ENCODE measurements at regions not wholly inside any gene's neighbourhood (a gene's known extent, or its start where the extent isn't known, plus 50 kb on each side); places are given as distances from the start of the nearest gene placed in this dataset.
A peak's percentile ranks its signal among the peaks of the same experiment; 100 is the strongest.

- peak overlapping the region in 1 of 2 donors; percentile 13 for H3K27ac ChIP-seq
- no peak overlapping the region for H3K4me3 ChIP-seq
- in situ Hi-C loops (cut with MboI; ENCODE audit: low pct_unique_long_range_greater_than_20kb in 2 of 9, low sequenced_read_pairs in 9 of 9, unreplicated experiment in 9 of 9): no loop called here
- peaks cover 0 to 30% of the 10 kb centered on the region in 2 donors for H3K4me1 ChIP-seq (replicated peaks in 1 of 2)
- WGBS, 10 experiments: 0 to 82% (median 26%) methylated on average over 1 to 2 of the region's 2 CpGs; no CpG with 5 or more reads in 2 of the 10 experiments
- ATAC-seq (replicated peaks in 6 of 8): peak in 1 of 8 experiments; percentile 69
These were observed 111.4 kb upstream of the CHL1 start for GRCh38 chr3:85180-85579.

DNA sequence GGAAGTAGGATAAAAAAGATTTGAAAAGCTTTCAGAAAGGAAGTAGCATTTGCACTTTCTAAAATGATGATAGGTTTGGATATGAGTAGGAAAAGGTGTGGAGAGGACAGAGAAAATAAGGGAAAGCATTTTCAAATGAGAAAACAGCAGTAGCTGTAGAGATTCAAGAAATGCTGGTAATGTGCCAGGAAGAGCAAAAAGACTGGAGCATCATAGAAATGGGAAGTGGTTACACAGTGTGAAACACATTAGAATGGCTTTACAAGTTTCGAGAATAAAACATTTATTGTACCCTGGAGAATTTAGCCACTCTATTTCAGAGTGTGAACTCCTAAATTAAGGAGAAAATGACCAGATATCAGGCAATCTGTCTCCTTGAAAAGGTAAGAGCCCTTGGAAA, 108.3 kb upstream of the CHL1 start:
- Histone ChIP-seq H3K27ac (no peak overlapping the region), H3K4me3 (no peak overlapping the region), H3K4me1 (replicated peaks in 1 of 2) (peaks cover 0 to 35% of the 10 kb centered on the region in 2 donors)
- WGBS, 10 experiments: 0 to 78% (median 14%) methylated on average over 1 of the region's 1 CpG; no CpG with 5 or more reads in 1 of the 10 experiments
- no peak for ATAC-seq (replicated peaks in 6 of 8)
- in situ Hi-C loops (cut with MboI; ENCODE audit: low pct_unique_long_range_greater_than_20kb in 2 of 9, low sequenced_read_pairs in 9 of 9, unreplicated experiment in 9 of 9): no loop called here

- in situ Hi-C loops (cut with MboI; ENCODE audit: low pct_unique_long_range_greater_than_20kb in 2 of 9, low sequenced_read_pairs in 9 of 9, unreplicated experiment in 9 of 9): no loop called here
- 2 to 93% (median 72%) methylated on average over 2 to 7 of the region's 7 CpGs; no CpG with 5 or more reads in 1 of the 10 experiments for WGBS, 10 experiments
- H3K4me1 ChIP-seq (replicated peaks in 1 of 2): peaks cover 0 to 64% of the 10 kb centered on the region in 2 donors
- no peak overlapping the region for H3K4me3 ChIP-seq
- ATAC-seq (replicated peaks in 6 of 8): no peak
- no peak overlapping the region for H3K27ac ChIP-seq
These were observed 102.8 kb upstream of the CHL1 start for GRCh38 chr3:93746-94145.

- Histone ChIP-seq H3K27ac (peak overlapping the region in 1 of 2 donors; percentile 90), H3K4me3 (no peak overlapping the region), H3K4me1 (replicated peaks in 1 of 2) (peaks cover 0 to 80% of the 10 kb centered on the region in 2 donors)
- WGBS, 10 experiments: 0 to 100% (median 65%) methylated on average over 1 to 4 of the region's 4 CpGs; no CpG with 5 or more reads in 4 of the 10 experiments
- in situ Hi-C loops (cut with MboI; ENCODE audit: low pct_unique_long_range_greater_than_20kb in 2 of 9, low sequenced_read_pairs in 9 of 9, unreplicated experiment in 9 of 9): no loop called here
- ATAC-seq (replicated peaks in 6 of 8): no peak
These were observed 100.3 kb upstream of the CHL1 start for GRCh38 chr3:96259-96658.

DNA sequence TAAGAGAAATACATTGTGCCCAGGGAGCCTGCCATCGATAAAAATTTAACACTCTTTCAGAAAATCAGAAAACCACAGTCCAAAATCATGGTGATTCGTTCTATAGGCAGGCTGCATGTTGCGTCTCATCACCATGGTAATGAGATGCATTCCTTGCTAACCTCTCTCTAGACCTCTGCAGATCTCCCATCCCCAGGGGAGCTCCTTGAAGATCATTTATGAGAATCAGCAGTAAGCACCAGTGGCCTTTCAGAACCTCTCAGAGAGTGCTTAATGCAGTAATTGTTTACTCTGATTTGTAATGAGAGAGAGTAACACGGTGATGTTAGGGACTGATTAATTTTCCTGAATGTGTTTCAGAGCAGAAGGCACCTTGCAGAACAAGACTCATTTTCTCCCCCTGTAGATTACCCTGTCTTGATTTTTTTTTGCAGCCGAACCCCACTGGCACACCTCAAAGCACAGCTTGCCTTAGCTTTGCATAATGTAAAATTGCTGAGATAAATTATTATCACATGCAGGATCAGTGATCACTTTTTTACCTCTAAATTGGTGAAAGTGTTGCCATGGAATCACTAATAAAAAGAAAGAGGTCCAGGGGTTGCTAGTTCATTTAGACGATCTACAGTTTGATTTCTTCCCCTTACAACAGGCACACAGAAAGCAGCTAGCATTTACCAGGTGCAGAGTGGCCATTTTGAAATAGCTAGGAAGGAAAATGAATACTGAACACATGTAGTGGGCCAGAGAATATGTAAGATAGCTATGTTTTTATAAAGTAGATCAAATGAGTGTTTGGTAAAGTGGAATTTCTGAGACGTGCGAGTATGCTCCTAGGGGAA, 98.9 kb upstream of the CHL1 start:
- H3K27ac ChIP-seq: peak overlapping the region in 1 of 2 donors; percentile 90
- in situ Hi-C loops (cut with MboI; ENCODE audit: low pct_unique_long_range_greater_than_20kb in 2 of 9, low sequenced_read_pairs in 9 of 9, unreplicated experiment in 9 of 9): no loop called here

DNA sequence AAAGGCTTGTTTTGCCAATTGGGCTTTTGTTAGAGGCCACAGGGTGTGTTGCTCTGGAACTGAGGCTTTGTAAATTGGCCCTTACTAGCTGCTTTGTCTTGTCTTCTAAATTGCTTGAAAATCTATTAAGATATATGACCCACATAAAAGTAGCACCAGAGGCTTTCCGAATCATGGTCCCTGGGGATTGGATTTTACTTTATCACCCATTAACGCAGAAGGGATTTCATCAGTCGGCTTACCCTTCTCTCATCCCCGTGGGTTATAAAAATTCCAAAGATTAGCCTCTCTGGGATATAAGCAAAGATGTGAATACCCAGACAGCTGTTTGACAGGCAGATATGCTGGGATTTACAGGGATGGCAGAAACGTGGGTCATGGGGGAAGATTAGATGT, 98.3 kb upstream of the CHL1 start:
- Histone ChIP-seq H3K27ac (peak overlapping the region in 1 of 2 donors; percentile 90), H3K4me3 (no peak overlapping the region), H3K4me1 (replicated peaks in 1 of 2) (peaks cover 0 to 83% of the 10 kb centered on the region in 2 donors)
- 0 to 63% (median 24%) methylated on average over 1 to 4 of the region's 5 CpGs; no CpG with 5 or more reads in 2 of the 10 experiments for WGBS, 10 experiments
- peak in 4 of 8 experiments; percentile 9 to 48 (median 15) for ATAC-seq (replicated peaks in 6 of 8)
- in situ Hi-C loops (cut with MboI; ENCODE audit: low pct_unique_long_range_greater_than_20kb in 2 of 9, low sequenced_read_pairs in 9 of 9, unreplicated experiment in 9 of 9): no loop called here

More for the DNA sequence above, 98.9 kb upstream of the CHL1 start:
- H3K4me1 ChIP-seq (replicated peaks in 1 of 2): peaks cover 0 to 81% of the 10 kb centered on the region in 2 donors
- peak in 6 of 8 experiments; percentile 29 to 91 (median 88) for ATAC-seq (replicated peaks in 6 of 8)
- no peak overlapping the region for H3K4me3 ChIP-seq
- WGBS, 10 experiments: 0 to 70% (median 27%) methylated on average over 1 to 6 of the region's 8 CpGs

DNA sequence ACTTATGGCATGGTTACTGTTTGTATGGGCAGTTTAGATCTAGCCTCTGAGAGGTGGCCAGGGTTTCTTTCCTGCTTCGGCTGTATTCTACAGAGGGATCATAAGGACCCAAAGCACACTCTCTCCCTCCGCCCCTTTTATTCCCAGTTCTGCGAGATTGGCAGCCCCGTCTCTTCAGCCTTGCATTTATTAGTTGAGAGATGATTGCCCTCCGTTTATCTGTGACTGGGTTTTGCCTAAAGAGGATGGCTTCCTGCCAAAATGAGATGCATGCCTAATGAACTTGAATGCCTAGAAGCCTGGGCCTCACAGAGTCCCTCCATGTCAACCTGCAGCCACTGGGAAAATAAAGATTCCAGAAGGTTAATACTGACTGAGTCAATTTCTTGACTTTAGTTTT, 97.1 kb upstream of the CHL1 start:
- in situ Hi-C loops (cut with MboI; ENCODE audit: low pct_unique_long_range_greater_than_20kb in 2 of 9, low sequenced_read_pairs in 9 of 9, unreplicated experiment in 9 of 9): no loop called here
- WGBS, 10 experiments: 15 to 43% (median 30%) methylated on average over 2 to 4 of the region's 5 CpGs; no CpG with 5 or more reads in 4 of the 10 experiments
- Histone ChIP-seq H3K27ac (peak overlapping the region in 1 of 2 donors; percentile 90), H3K4me3 (no peak overlapping the region), H3K4me1 (replicated peaks in 1 of 2) (peaks cover 0 to 84% of the 10 kb centered on the region in 2 donors)
- ATAC-seq (replicated peaks in 6 of 8): peak; percentile 21 to 76 (median 36)

- in situ Hi-C loops (cut with MboI; ENCODE audit: low pct_unique_long_range_greater_than_20kb in 2 of 9, low sequenced_read_pairs in 9 of 9, unreplicated experiment in 9 of 9): no loop called here
- ATAC-seq (replicated peaks in 6 of 8): peak in 1 of 8 experiments; percentile 1
- Histone ChIP-seq H3K4me3 (no peak overlapping the region), H3K27ac (no peak overlapping the region), H3K4me1 (replicated peaks in 1 of 2) (peaks cover 0 to 73% of the 10 kb centered on the region in 2 donors)
- WGBS, 10 experiments: 13 to 100% (median 58%) methylated on average over 1 to 4 of the region's 4 CpGs
These were observed 94.1 kb upstream of the CHL1 start for GRCh38 chr3:102484-102883.

- ATAC-seq (replicated peaks in 6 of 8): no peak
- WGBS, 10 experiments: 47 to 95% (median 82%) methylated on average over 2 of the region's 2 CpGs; no CpG with 5 or more reads in 4 of the 10 experiments
- Histone ChIP-seq H3K27ac (no peak overlapping the region), H3K4me1 (replicated peaks in 1 of 2) (peaks cover 0 to 63% of the 10 kb centered on the region in 2 donors), H3K4me3 (no peak overlapping the region)
- in situ Hi-C loops (cut with MboI; ENCODE audit: low pct_unique_long_range_greater_than_20kb in 2 of 9, low sequenced_read_pairs in 9 of 9, unreplicated experiment in 9 of 9): no loop called here
These were observed 92.6 kb upstream of the CHL1 start for GRCh38 chr3:103991-104390.

DNA sequence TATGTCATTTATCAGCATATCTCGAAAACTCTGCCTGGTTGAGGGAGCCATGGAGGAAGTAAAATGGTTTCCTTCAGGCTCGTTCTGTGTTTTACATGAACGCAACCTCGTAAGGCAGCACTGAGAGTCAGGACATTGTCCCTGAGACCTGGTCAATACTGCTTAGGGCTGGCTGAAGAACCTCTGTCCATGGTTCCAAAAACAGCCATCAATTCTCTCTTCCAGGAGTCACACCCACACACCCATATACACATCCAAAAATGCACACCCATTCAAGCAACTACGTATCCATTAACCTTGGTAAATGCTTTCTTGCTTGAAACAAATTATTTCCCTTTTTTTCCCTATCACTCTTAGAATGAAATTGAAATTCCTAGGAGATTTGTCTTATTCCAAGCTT, 91.0 kb upstream of the CHL1 start:
- no peak overlapping the region for H3K27ac ChIP-seq
- H3K4me1 ChIP-seq (replicated peaks in 1 of 2): peaks cover 0 to 50% of the 10 kb centered on the region in 2 donors
- H3K4me3 ChIP-seq: no peak overlapping the region
- in situ Hi-C loops (cut with MboI; ENCODE audit: low pct_unique_long_range_greater_than_20kb in 2 of 9, low sequenced_read_pairs in 9 of 9, unreplicated experiment in 9 of 9): no loop called here
- 17 to 100% (median 83%) methylated on average over 1 to 5 of the region's 5 CpGs for WGBS, 10 experiments
- ATAC-seq (replicated peaks in 6 of 8): peak in 1 of 8 experiments; percentile 51

- no peak overlapping the region for H3K4me3 ChIP-seq
- H3K4me1 ChIP-seq (replicated peaks in 1 of 2): peaks cover 0 to 50% of the 10 kb centered on the region in 2 donors
- H3K27ac ChIP-seq: no peak overlapping the region
- peak in 1 of 8 experiments; percentile 4 for ATAC-seq (replicated peaks in 6 of 8)
- in situ Hi-C loops (cut with MboI; ENCODE audit: low pct_unique_long_range_greater_than_20kb in 2 of 9, low sequenced_read_pairs in 9 of 9, unreplicated experiment in 9 of 9): no loop called here
- WGBS, 10 experiments: 67 to 100% (median 86%) methylated on average over 2 of the region's 2 CpGs; no CpG with 5 or more reads in 6 of the 10 experiments
These were observed 89.9 kb upstream of the CHL1 start for GRCh38 chr3:106619-107018.

GRCh38 chr3:111143-112069, 85.2 kb upstream of the CHL1 start:
- ATAC-seq (replicated peaks in 6 of 8): peak in 6 of 8 experiments; percentile 50 to 98 (median 90)
- in situ Hi-C loops (cut with MboI; ENCODE audit: low pct_unique_long_range_greater_than_20kb in 2 of 9, low sequenced_read_pairs in 9 of 9, unreplicated experiment in 9 of 9): no loop called here
- WGBS, 10 experiments: 25 to 96% (median 60%) methylated on average over 1 to 7 of the region's 8 CpGs
- Histone ChIP-seq H3K4me3 (no peak overlapping the region), H3K27ac (peak overlapping the region in 1 of 2 donors; percentile 35), H3K4me1 (replicated peaks in 1 of 2) (peaks cover 0 to 40% of the 10 kb centered on the region in 2 donors)

GRCh38 chr3:112773-113172, 83.8 kb upstream of the CHL1 start:
- Histone ChIP-seq H3K4me3 (no peak overlapping the region), H3K27ac (no peak overlapping the region), H3K4me1 (replicated peaks in 1 of 2) (peaks cover 0 to 31% of the 10 kb centered on the region in 2 donors)
- WGBS, 10 experiments: 0 to 100% (median 66%) methylated on average over 1 to 2 of the region's 2 CpGs; no CpG with 5 or more reads in 3 of the 10 experiments
- ATAC-seq (replicated peaks in 6 of 8): no peak
- in situ Hi-C loops (cut with MboI; ENCODE audit: low pct_unique_long_range_greater_than_20kb in 2 of 9, low sequenced_read_pairs in 9 of 9, unreplicated experiment in 9 of 9): no loop called here

Measured in motor neuron (in vitro differentiated cells).